AG10803 (cell line): ENCODE measurements at regions not wholly inside any gene's neighbourhood (a gene's known extent, or its start where the extent isn't known, plus 50 kb on each side); places are given as distances from the start of the nearest gene placed in this dataset.
"Not testable (repeated sequence)": the region's sequence is repeated elsewhere in the genome, so short reads cannot be mapped to it uniquely, and the experiment has no call there.

ENCODE experiments used
- DNase-seq: peaks from one replicate; pipeline ENCODE4 v3.0.0; 2010; ENCODE audit warnings: low read depth
- H3K4me3 ChIP-seq: 2 replicates; pipeline ENCODE4 v1.5.1; 2011; ENCODE audit warnings: mild to moderate bottlenecking, low read length, control low read depth
- TF ChIP-seq, protein P1 (sequence below): conservative IDR thresholded peaks from 2 replicates; pipeline ENCODE4 v1.5.1; 2011; ENCODE audit warnings: mild to moderate bottlenecking, low read length, control low read depth, inconsistent platforms

DNA sequence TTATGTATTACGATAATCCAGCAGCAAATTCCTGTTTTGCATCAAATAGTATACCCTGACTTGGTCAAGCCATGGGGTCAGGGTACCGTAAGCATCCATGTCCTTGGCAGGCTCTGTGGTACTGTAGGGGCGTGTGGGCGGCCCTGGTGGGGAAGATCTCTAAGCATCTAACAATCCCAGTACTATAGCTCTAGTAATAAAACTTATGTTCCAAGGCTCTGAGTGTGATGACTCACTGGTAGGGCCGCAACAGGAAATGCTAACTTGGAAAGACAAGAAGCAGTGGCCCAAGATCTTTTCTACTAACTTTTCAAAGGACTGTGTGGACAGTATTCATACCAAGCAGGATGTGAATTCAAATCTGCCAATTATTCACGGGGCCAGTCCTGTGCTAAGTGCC lies 63.8 kb downstream of the CLEC18A start:
- H3K4me3 ChIP-seq: not testable (repeated sequence)
- peak; percentile 12 for DNase-seq

DNA sequence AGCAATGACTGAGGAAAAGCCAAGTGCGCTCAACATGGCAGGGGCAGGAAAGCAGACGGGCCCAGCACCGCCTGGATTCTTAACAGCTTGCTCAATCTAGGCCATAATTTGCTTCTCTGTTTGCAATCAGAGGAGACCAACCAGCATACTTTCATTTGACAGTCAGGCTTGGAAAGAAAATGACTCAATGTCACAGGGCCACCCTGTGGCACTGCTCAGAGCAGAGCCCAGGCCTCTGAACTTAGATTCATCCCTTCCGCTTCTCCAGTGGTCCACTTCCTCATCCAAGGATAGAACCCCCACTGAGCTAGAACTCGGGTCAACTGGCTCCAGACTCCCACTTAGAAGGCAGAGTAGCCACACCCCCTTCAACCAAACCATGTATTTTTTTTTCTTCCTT lies 65.6 kb downstream of the CLEC18A start:
- DNase-seq: peak; percentile 40
- not testable (repeated sequence) for H3K4me3 ChIP-seq

DNA sequence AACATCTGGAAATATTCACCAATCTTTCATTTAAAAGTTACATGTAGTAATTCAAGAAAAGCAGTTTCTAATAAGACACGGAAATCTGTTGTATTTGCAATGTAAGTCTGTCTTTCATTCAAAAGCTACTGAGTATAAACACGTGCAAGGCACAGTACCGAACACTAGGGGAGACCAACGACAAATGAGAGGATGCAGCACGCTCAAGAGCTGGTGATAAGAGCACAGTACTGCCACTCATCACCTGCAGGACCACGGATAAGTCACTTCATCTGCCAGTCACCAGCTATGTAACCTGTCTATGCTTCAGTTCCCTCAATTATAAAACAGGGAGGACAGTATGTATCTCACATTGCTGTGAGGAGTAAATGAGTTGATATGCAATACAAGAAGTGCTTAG lies 67.1 kb downstream of the CLEC18A start:
- peak; percentile 4 for DNase-seq
- no peak overlapping the region for H3K4me3 ChIP-seq
- TF ChIP-seq, protein P1, sequence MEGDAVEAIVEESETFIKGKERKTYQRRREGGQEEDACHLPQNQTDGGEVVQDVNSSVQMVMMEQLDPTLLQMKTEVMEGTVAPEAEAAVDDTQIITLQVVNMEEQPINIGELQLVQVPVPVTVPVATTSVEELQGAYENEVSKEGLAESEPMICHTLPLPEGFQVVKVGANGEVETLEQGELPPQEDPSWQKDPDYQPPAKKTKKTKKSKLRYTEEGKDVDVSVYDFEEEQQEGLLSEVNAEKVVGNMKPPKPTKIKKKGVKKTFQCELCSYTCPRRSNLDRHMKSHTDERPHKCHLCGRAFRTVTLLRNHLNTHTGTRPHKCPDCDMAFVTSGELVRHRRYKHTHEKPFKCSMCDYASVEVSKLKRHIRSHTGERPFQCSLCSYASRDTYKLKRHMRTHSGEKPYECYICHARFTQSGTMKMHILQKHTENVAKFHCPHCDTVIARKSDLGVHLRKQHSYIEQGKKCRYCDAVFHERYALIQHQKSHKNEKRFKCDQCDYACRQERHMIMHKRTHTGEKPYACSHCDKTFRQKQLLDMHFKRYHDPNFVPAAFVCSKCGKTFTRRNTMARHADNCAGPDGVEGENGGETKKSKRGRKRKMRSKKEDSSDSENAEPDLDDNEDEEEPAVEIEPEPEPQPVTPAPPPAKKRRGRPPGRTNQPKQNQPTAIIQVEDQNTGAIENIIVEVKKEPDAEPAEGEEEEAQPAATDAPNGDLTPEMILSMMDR: peak; percentile 19; the same call in 1 of the 2 replicates

DNA sequence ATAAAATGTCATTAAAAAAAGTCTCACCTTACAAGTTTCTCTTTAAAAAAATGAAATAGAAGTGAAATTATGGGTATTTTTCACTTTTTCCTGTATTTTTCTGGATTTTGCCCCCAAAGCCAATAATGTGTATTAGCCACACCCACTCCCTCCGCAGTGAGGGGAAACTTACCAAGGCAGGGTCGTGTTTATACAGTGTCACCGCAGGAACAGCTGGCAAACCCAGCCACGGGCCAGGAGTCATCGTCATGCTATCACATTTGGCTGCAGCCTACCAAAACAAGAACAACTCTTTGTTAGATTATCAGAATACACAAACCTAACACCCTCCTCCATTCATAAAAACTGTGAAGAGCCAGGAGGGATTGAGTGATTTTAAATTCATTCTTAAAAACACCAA lies 72.1 kb downstream of the CLEC18A start:
- not testable (repeated sequence) for DNase-seq, H3K4me3 ChIP-seq

DNA sequence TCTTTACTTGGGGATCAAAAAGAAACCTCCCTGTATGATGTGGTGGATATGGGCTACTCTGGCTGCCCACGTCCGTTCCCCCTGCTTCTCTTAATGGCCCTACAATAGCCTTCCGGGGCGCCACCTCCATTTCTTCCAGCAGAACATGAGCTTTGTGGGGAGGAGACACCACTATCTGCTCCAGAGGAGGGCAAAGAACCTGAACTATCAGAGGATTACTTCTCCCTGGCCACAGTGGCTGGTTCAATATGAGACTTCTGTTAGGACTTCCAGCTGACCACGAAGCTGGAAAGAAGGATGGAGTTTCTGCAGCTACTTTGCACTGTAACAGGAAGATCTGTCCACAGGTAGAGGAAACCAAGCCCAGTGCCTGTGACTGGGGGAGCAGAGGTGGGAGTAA lies 72.8 kb downstream of the CLEC18A start:
- not testable (repeated sequence) for DNase-seq

DNA sequence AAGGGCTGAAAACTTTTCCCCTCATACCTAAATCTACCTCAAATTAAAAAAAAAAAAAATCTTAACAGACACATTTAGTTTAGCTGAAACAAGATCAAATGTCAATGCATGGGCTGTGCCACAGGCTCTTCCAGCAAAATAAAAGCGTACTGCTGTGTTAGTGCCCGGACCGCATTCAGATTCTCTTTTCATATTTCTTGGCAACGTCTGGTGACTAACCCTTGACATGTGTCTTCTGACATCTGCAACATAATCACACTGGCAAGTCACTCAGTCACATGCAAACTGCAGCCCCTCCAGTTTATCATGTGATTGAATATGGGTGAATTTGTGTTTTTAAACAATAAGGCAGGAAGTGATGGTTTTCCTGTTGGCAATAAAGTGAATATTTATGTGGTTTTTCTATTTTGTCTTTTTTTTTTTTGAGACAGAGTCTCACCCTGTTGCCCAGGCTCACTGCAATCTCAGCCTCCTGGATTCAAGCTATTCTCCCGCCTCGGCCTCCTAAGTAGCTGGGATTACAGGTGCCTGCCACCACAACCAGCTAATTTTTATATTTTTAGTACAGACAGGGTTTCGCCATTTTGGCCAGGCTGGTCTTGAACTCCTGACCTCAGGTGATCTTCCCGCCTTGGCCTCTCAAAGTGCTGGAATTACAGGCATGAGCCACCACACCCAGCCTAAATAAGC lies 75.2 kb downstream of the CLEC18A start:
- not testable (repeated sequence) for H3K4me3 ChIP-seq
- peak; percentile 61 for DNase-seq

More for the DNA sequence above, 72.8 kb downstream of the CLEC18A start:
- H3K4me3 ChIP-seq: not testable (repeated sequence)

DNA sequence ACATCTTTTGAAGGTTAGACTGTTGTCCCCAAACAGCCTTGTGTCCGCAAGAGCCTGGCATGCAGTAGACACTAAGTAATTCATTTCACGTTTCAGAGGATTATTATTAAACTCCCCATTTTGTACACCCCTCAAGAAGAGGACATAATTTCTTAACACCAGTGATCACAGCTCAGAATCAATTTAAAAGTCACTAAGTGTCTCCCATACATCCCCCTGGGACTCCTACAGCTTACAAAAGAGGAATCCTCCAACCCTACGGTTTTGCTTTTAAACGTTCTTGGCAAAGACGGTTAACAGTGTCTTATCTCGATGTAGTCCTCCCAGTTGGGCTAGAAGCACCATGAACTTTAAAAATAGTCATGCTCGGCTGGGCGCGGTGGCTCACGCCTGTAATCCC lies 81.2 kb upstream of the PDPR start:
- DNase-seq: not testable (repeated sequence)

DNA sequence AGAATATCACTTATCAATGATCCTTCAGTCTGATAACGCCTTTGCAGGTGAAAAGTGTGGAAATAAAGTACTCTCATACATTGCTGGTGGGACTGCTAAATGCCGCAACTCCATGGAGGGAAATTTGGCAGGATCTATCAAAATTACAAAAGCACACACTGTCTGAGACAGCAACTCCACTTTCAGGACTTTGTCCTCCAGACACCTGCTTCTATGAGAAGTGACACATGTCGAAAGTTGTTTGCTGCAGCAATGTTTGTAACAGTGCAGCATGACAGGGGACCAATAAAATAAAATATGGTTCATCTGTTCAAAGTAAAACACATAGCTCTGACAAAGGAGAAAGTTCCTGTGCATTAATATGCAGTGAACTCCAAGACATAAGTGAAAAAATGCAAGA lies 76.2 kb upstream of the PDPR start:
- not testable (repeated sequence) for H3K4me3 ChIP-seq, DNase-seq

More for the DNA sequence above, 81.2 kb upstream of the PDPR start:
- H3K4me3 ChIP-seq: not testable (repeated sequence)

DNA sequence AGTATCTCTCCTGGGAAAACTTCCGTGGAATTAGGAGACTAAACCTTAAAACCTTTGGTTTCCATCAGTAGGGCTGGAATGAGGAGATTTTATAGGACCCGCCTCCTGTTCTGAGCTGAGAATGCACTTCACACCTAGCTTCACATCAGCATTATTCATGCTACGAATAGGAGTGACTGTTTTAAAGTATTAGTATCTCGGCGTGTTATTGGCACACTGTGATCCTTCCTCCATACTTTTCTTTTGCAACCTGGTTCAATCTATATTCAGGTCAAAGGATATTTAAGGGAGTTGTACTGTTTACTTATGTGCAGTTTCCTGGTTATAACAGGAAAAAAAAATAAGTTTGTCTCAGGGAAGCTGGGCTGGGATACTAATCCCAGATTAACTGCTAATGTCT lies 73.6 kb upstream of the PDPR start:
- not testable (repeated sequence) for DNase-seq, H3K4me3 ChIP-seq

DNA sequence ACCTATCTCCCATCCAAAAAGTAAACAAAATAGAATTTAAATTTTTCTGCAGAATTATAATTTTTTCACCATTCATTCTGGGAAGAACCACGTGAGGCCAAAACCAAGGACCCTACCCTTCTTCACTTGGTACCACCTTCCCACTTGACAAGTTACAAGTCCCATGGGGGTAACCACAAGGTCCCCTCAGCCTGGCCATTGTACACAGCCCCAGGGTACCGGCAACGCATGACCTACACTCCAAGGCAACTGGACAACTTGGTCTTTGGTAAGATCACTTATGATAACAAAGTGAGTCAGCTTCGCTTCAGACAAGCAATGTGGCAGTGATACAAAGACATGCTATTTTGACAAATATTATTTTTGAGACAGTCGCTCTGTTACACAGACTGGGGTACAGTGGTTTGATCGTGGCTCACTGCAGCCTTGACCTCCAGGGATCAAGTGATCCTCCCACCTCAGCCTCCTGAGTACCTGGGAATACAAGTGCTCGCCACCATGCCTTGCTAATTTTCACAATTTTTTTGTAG lies 70.5 kb upstream of the PDPR start:
- not testable (repeated sequence) for DNase-seq, H3K4me3 ChIP-seq

DNA sequence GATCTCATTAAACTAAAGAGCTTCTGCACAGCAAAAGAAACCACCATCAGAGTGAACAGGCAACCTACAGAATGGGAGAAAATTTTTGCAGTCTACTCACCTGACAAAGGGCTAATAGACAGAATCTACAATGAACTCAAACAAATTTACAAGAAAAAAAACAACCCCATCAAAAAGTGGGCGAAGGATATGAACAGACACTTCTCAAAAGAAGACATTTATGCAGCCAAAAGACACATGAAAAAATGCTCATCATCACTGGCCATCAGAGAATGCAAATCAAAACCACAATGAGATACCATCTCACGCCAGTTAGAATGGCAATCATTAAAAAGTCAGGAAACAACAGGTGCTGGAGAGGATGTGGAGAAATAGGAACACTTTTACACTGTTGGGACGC lies 67.6 kb upstream of the PDPR start:
- not testable (repeated sequence) for H3K4me3 ChIP-seq, DNase-seq

DNA sequence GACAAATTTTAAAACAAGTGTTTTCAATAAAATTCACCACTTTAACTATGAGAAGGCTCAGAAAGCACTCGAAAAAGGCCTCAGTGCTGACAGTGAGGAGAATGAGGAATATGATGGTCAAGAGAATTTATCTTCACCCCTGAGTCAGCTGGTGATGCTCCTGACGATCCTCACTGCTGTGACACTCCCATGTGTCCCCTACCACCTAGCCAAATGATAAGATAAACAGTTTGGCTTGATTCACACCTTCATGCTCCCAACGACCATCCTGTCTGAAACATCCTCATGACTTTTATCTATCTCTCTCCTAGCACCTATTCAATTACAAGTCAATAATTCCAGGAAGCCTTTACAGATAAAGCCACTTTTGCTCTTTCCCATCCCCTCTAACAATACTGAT lies 66.0 kb upstream of the PDPR start:
- not testable (repeated sequence) for DNase-seq, H3K4me3 ChIP-seq

DNA sequence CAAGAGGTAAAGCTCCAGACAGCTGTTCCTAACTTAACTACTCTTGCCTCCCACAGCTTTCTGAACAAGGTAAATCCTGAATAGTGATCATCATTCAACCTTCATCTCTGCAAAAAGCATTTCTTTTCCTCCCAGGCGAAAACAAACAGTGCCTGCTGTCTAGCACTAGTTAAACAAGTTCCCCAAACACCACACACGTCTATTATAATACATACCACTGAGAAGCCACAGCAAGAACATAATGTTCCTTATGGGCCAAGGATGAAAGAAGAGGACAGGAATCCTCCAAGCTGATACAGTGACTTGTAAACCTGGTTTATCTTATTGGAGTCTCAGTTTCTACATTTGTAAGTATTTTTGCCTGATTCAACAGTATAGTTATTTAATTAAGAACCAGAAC lies 56.1 kb upstream of the PDPR start:
- DNase-seq, H3K4me3 ChIP-seq: not testable (repeated sequence)

DNA sequence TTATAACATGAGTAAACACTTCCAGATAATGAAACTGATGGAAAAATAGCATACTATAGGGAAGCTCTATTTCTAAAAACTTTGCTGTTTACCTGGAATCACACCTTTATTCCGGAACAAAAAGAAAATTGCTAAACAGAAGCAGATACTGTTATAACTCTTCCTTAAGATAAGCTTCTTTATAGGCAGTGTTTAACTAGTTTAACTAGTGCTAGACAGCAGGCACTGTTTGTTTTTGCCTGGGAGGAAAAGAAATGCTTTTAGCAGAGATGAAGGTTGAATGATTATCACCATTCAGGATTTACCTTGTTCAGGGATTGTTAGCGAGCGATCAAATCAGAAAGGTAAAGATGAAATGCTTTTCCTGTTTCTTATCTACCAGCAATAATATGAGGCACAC lies 54.7 kb upstream of the PDPR start:
- not testable (repeated sequence) for H3K4me3 ChIP-seq, DNase-seq

DNA sequence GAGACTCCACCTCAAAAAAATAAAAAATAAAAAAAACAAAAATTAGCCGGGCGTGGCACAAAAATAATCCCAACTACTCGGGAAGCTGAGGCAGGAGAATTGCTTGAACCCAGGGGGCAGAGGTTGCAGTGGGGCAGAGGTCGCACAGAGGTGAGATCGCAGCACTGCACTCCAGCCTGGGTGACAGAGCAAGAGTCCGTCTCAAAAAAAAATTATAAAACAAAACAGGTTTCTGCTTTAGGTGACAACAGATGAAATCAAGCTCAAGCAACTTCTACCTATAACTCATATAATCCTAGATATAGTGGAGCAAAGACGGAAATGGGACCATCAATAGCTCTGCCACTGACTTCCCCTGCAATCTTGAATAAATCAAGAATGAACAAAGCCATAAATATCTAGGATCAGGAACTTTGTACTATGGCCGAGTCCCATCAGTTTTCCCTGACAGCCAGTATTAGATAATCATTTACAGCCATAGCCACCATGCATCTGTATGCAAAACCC lies 53.6 kb upstream of the PDPR start:
- not testable (repeated sequence) for DNase-seq, H3K4me3 ChIP-seq

DNA sequence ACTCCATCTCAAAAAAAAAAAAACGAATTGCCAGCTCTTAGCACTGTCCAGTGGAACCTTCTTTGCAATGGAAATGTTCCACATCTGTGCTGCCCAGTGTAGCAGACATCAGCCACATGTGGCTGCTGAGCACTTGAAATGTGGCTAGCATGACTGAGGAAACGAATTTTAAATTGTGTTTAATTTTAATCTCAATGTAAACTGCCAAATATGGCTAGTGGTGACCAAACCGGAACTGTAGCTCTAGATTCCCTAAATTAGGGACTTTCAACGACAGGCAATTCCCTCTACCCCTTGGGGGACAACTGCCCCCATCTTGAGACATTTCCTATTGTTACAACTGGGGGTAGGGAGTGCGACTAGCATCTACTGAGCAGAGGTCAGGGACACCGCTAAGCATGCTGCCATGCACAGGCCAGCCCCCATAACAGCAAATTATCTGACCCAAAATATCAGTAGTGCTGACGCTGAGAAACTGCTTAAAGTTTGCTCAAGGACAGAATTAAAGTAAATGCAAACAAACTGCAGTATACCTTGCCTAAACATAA lies 52.4 kb upstream of the PDPR start:
- H3K4me3 ChIP-seq, DNase-seq: not testable (repeated sequence)

DNA sequence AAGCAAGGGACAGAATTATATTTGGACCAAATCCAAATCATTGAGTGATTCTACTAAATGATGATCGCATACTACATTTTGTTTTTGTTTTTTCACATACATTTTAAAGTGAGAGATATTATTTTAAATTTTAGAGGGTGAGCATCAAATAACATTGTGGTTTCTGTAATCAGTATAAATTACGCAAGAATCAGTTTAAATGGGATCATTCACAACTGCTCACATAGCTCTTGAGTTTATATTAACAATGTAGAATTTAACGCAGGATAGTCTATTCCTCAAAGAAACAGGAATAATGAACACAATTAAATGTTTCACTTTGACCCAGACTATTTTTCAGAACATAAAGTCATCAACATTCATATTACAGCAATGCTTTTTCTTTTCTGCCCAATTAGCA lies 51.2 kb upstream of the PDPR start:
- not testable (repeated sequence) for H3K4me3 ChIP-seq, DNase-seq
